GM12891 (cell line): ENCODE measurements at regions not wholly inside any gene's neighbourhood (a gene's known extent, or its start where the extent isn't known, plus 50 kb on each side); places are given as distances from the start of the nearest gene placed in this dataset.

ENCODE experiments used
- PAX5 ChIP-seq: IDR thresholded peaks from 2 replicates; pipeline ENCODE4 v1.6.1; 2011; ENCODE audit warnings: low read length, moderate library complexity, mild to moderate bottlenecking; ENCODE audit not compliant: insufficient read depth, severe bottlenecking
- POLR2A ChIP-seq: IDR thresholded peaks from 2 replicates; pipeline ENCODE4 v1.6.1; 2011; ENCODE audit warnings: low read depth, low read length, control low read depth
- POLR2AphosphoS5 ChIP-seq: IDR thresholded peaks from 2 replicates; pipeline ENCODE4 v1.6.1; 2011; ENCODE audit warnings: low read depth, low read length, control low read depth
- SPI1 ChIP-seq: IDR thresholded peaks from 2 replicates; pipeline ENCODE4 v1.6.1; 2011; ENCODE audit warnings: low read depth, low read length, control low read depth
- TAF1 ChIP-seq: IDR thresholded peaks from 2 replicates; pipeline ENCODE4 v1.6.1; 2011; ENCODE audit warnings: low read depth, low read length, control low read depth

- TF ChIP-seq POLR2A: no peak
- no peak for TF ChIP-seq PAX5
- no peak for TF ChIP-seq POLR2AphosphoS5
- no peak for TF ChIP-seq TAF1
- TF ChIP-seq SPI1: no peak
Observed at GRCh38 chr1:147842578-147842977, 60.0 kb upstream of the GJA8 start.
